SJSA1 (cell line): ENCODE measurements at regions not wholly inside any gene's neighbourhood (a gene's known extent, or its start where the extent isn't known, plus 50 kb on each side); places are given as distances from the start of the nearest gene placed in this dataset.
"Not testable (repeated sequence)": the region's sequence is repeated elsewhere in the genome, so short reads cannot be mapped to it uniquely, and the experiment has no call there.

ENCODE experiments used
- DNase-seq, 2 experiments: peaks; one replicate each; pipeline ENCODE4 v3.0.0-alpha.2; 2015 to 2020; ENCODE audit warnings: low spot score in 2 of 2, low read depth in 1 of 2
- H3K27ac ChIP-seq: fragments of 250-450 bp; sonication (Bioruptor Pico); 2 replicates; pipeline ENCODE4 v1.5.1; 2020; ENCODE audit warnings: mild to moderate bottlenecking, moderate library complexity
- H3K27me3 ChIP-seq: fragments of 250-450 bp; sonication (Bioruptor Pico); replicated peaks from 2 replicates; pipeline ENCODE4 v1.5.1; 2020; ENCODE audit warnings: mild to moderate bottlenecking, moderate library complexity
- H3K36me3 ChIP-seq: fragments of 250-450 bp; sonication (Bioruptor Pico); 2 replicates; pipeline ENCODE4 v1.5.1; 2020; ENCODE audit warnings: mild to moderate bottlenecking
- H3K4me1 ChIP-seq: fragments of 250-450 bp; sonication (Bioruptor Pico); replicated peaks from 2 replicates; pipeline ENCODE4 v1.6.1; 2021; ENCODE audit warnings: mild to moderate bottlenecking
- H3K4me3 ChIP-seq: fragments of 250-450 bp; sonication (Bioruptor Pico); 2 replicates; pipeline ENCODE4 v1.5.1; 2020; ENCODE audit warnings: mild to moderate bottlenecking
- H3K9me3 ChIP-seq: fragments of 250-450 bp; sonication (Bioruptor Pico); replicated peaks from 2 replicates; pipeline ENCODE4 v1.5.1; 2020; ENCODE audit warnings: mild to moderate bottlenecking

- Histone ChIP-seq H3K27ac (no peak overlapping the region), H3K36me3 (no peaks in the 10 kb centered on the region), H3K4me3 (no peak overlapping the region), H3K4me1 (no peaks in the 10 kb centered on the region), H3K27me3 (no peaks in the 10 kb centered on the region), H3K9me3 (no peaks in the 10 kb centered on the region)
- DNase-seq: no peak
Observed at GRCh38 chr5:89673019-89673418, 736.5 kb downstream of the CETN3 start.

GRCh38 chr5:89668821-89669220, 740.7 kb downstream of the CETN3 start:
- H3K36me3 ChIP-seq: no peaks in the 10 kb centered on the region
- H3K27me3 ChIP-seq: no peaks in the 10 kb centered on the region
- H3K4me1 ChIP-seq: no peaks in the 10 kb centered on the region
- no peak overlapping the region for H3K27ac ChIP-seq
- no peak overlapping the region for H3K4me3 ChIP-seq
- peak in 1 of 2 experiments; percentile 4 for DNase-seq
- H3K9me3 ChIP-seq: no peaks in the 10 kb centered on the region

- Histone ChIP-seq H3K4me3 (no peak overlapping the region), H3K27me3 (no peaks in the 10 kb centered on the region), H3K4me1 (no peaks in the 10 kb centered on the region), H3K9me3 (no peaks in the 10 kb centered on the region), H3K36me3 (no peaks in the 10 kb centered on the region), H3K27ac (no peak overlapping the region)
- DNase-seq: no peak
Observed at GRCh38 chr5:89662499-89662898, 747.1 kb downstream of the CETN3 start.

GRCh38 chr5:89638871-89639270, 755.9 kb upstream of the MEF2C start:
- no peak for DNase-seq
- no peaks in the 10 kb centered on the region for H3K9me3 ChIP-seq
- no peak overlapping the region for H3K4me3 ChIP-seq
- no peaks in the 10 kb centered on the region for H3K36me3 ChIP-seq
- H3K4me1 ChIP-seq: no peaks in the 10 kb centered on the region
- no peaks in the 10 kb centered on the region for H3K27me3 ChIP-seq
- no peak overlapping the region for H3K27ac ChIP-seq

DNA sequence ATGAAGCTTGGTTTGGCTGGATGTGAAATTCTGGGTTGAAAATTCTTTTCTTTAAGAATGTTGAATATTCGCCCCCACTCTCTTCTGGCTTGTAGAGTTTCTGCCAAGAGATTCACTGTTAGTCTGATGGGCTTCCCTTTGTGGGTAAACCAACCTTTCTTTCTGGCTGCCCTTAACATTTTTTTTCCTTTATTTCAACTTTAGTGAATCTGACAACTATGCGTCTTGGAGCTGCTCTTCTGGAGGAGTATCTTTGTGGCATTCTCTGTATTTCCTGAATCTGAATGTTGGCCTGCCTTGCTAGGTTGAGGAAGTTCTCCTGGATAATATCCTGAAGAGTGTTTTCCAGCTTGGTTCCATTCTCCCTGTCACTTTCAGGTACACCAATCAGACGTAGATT, 751.2 kb upstream of the MEF2C start:
- not testable (repeated sequence) for H3K4me1 ChIP-seq, H3K36me3 ChIP-seq, H3K4me3 ChIP-seq, H3K27me3 ChIP-seq, DNase-seq, H3K27ac ChIP-seq, H3K9me3 ChIP-seq

GRCh38 chr5:89630064-89630463, 747.1 kb upstream of the MEF2C start:
- not testable (repeated sequence) for H3K9me3 ChIP-seq, H3K4me1 ChIP-seq, H3K27ac ChIP-seq, DNase-seq, H3K36me3 ChIP-seq, H3K27me3 ChIP-seq, H3K4me3 ChIP-seq

DNA sequence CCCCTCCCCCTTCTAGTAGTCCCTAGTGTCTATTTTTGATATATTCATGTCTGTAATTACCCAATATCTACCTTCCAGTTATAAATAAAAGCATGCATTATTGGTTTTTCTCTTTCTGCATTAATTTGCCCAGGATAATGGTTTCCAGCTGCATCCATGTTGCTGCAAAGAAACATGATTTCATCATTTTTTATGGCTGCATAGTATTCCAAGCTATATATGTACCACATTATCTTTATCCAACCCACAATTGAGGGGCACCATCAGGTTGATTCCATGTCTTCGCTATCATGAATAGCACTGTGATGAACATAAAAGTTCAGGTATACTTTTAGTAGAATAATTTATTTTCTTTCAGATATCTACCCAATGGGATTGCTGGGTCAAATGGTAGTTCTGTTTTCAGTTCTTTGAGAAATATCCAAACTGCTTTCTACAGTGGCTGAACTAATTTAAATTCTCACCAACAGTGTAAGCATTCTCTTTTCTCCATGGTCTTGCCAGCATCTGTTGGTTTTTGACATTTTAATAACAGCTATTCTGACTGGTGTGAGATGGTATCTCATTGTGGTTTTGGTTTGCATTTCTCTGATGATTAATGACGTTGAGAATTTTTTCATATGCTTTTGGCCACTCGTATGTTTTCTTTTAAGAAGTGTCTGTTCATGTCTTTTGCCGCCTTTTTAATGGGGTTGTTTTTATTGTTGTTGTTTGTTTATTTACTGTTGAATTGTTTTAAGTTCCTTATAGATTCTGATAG, 746.1 kb upstream of the MEF2C start:
- Histone ChIP-seq H3K27ac (no peak overlapping the region), H3K36me3 (no peaks in the 10 kb centered on the region), H3K27me3 (no peaks in the 10 kb centered on the region), H3K4me3 (no peak overlapping the region), H3K4me1 (no peaks in the 10 kb centered on the region), H3K9me3 (no peaks in the 10 kb centered on the region)
- no peak for DNase-seq

- no peak overlapping the region for H3K4me3 ChIP-seq
- H3K36me3 ChIP-seq: no peaks in the 10 kb centered on the region
- H3K27me3 ChIP-seq: no peaks in the 10 kb centered on the region
- H3K27ac ChIP-seq: no peak overlapping the region
- H3K4me1 ChIP-seq: no peaks in the 10 kb centered on the region; the same call in 1 of the 2 replicates
- no peaks in the 10 kb centered on the region for H3K9me3 ChIP-seq
- no peak for DNase-seq
Observed at GRCh38 chr5:89615839-89616518, 733.0 kb upstream of the MEF2C start.

GRCh38 chr5:89613222-89613956, 730.4 kb upstream of the MEF2C start:
- H3K9me3 ChIP-seq: no peaks in the 10 kb centered on the region
- no peak for DNase-seq

GRCh38 chr5:89606939-89607534, 724.1 kb upstream of the MEF2C start:
- DNase-seq: no peak
- no peaks in the 10 kb centered on the region for H3K9me3 ChIP-seq

More at GRCh38 chr5:89613222-89613956, 730.4 kb upstream of the MEF2C start:
- H3K4me1 ChIP-seq: no peaks in the 10 kb centered on the region; the same call in 1 of the 2 replicates
- no peaks in the 10 kb centered on the region for H3K36me3 ChIP-seq
- H3K27ac ChIP-seq: no peak overlapping the region
- H3K4me3 ChIP-seq: no peak overlapping the region
- no peaks in the 10 kb centered on the region for H3K27me3 ChIP-seq

GRCh38 chr5:89604342-89604741, 721.4 kb upstream of the MEF2C start:
- Histone ChIP-seq H3K4me3 (no peak overlapping the region), H3K4me1 (no peaks in the 10 kb centered on the region), H3K27me3 (no peaks in the 10 kb centered on the region), H3K9me3 (no peaks in the 10 kb centered on the region), H3K36me3 (no peaks in the 10 kb centered on the region), H3K27ac (no peak overlapping the region)
- no peak for DNase-seq

More at GRCh38 chr5:89606939-89607534, 724.1 kb upstream of the MEF2C start:
- no peak overlapping the region for H3K27ac ChIP-seq
- H3K4me1 ChIP-seq: no peaks in the 10 kb centered on the region
- no peaks in the 10 kb centered on the region for H3K27me3 ChIP-seq
- no peaks in the 10 kb centered on the region for H3K36me3 ChIP-seq
- H3K4me3 ChIP-seq: no peak overlapping the region

DNA sequence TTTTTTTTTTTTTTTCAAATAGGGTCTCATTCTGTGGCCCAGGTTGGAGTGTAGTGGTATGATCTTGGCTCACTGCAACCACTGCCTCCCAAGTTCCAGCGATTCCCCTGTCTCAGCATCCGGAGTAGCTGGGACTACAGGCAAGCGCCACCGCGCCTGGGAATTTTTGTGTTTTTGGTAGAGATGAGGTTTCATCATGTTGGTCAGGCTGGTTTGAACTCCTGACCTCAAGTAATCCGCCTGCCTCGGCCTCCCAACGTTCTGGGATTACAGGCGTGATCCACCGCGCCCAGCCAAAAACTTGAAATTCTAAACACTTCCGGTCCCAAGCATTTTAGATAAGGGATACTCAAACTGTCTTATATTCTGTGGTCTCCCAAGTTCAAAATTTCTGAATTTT, 718.9 kb upstream of the MEF2C start:
- Histone ChIP-seq H3K9me3 (no peaks in the 10 kb centered on the region), H3K27ac (no peak overlapping the region), H3K4me3 (no peak overlapping the region), H3K27me3 (no peaks in the 10 kb centered on the region), H3K4me1 (peaks cover 15% of the 10 kb centered on the region), H3K36me3 (no peaks in the 10 kb centered on the region)
- no peak for DNase-seq

DNA sequence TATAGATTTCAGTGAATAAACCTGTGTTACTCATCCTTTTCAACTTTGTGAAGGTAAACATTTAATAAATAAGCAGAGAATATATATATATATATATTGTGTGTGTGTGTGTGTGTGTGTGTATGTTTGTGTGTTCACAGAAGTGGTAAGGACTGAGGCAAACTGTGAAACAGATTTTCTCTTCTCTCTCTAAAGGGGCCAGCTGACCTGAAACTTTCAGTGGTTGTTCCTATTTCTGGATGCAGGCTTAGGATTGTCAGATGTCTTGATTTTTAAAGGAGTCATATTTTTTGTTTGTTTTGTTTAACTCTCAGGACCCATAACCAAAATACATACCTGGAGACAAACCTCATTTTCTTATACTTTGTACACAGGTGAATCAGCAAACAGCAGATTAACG, 714.9 kb upstream of the MEF2C start:
- Histone ChIP-seq H3K27me3 (no peaks in the 10 kb centered on the region), H3K36me3 (no peaks in the 10 kb centered on the region), H3K4me1 (peaks cover 46% of the 10 kb centered on the region), H3K27ac (peak overlapping the region; percentile 98; the same call in 1 of the 2 replicates), H3K9me3 (no peaks in the 10 kb centered on the region), H3K4me3 (no peak overlapping the region)
- no peak for DNase-seq

GRCh38 chr5:89596821-89597220, 713.8 kb upstream of the MEF2C start:
- Histone ChIP-seq H3K27me3 (no peaks in the 10 kb centered on the region), H3K4me1 (peaks cover 46% of the 10 kb centered on the region), H3K9me3 (no peaks in the 10 kb centered on the region), H3K27ac (peak overlapping the region; percentile 98), H3K4me3 (no peak overlapping the region), H3K36me3 (no peaks in the 10 kb centered on the region)
- peak; percentile 65 to 90 for DNase-seq
